DND-41 (cell line): ENCODE measurements at regions not wholly inside any gene's neighbourhood (a gene's known extent, or its start where the extent isn't known, plus 50 kb on each side); places are given as distances from the start of the nearest gene placed in this dataset.

ENCODE experiments used
- ATAC-seq: fragments of 200-7000 bp; cut with Tn5 transposase; 3 replicates; pipeline ENCODE4 v1.9.1; 2021; ENCODE audit warnings: low read depth; ENCODE audit not compliant: insufficient read depth
- DNase-seq: peaks from one replicate; pipeline ENCODE4 v3.0.0-alpha.2; 2020
- H2AFZ ChIP-seq: 2 replicates; pipeline ENCODE4 v1.6.0; 2012; ENCODE audit warnings: low read depth, low read length
- H3K27ac ChIP-seq: 2 replicates; pipeline ENCODE4 v1.5.1; 2012; ENCODE audit warnings: low read length, inconsistent platforms
- H3K27me3 ChIP-seq: fragments of 200-600 bp; sonication (generic); 2 replicates; pipeline ENCODE4 v1.6.0; 2012; ENCODE audit warnings: low read length, mild to moderate bottlenecking, inconsistent platforms; ENCODE audit not compliant: insufficient read depth, poor library complexity
- H3K36me3 ChIP-seq: 2 replicates; pipeline ENCODE4 v1.5.1; 2012; ENCODE audit warnings: low read length, inconsistent platforms; ENCODE audit not compliant: insufficient read depth
- H3K4me1 ChIP-seq: 2 replicates; pipeline ENCODE4 v1.5.1; 2012; ENCODE audit warnings: mild to moderate bottlenecking, low read length; ENCODE audit not compliant: insufficient read depth
- H3K4me2 ChIP-seq: 2 replicates; pipeline ENCODE4 v1.6.0; 2012; ENCODE audit warnings: mild to moderate bottlenecking, moderate library complexity, low read length, inconsistent platforms; ENCODE audit not compliant: insufficient read depth
- H3K4me3 ChIP-seq, 2 experiments: fragments of 200-600 bp in 1 of 2; shearing (Covaris generic) in 1 of 2; 2 replicates each; pipeline ENCODE4 v1.5.1; 2012 to 2016; ENCODE audit warnings: inconsistent platforms in 2 of 2, low read length in 2 of 2, mild to moderate bottlenecking in 2 of 2, low read depth in 1 of 2, moderate library complexity in 1 of 2
- H3K79me2 ChIP-seq: 2 replicates; pipeline ENCODE4 v1.6.0; 2012; ENCODE audit warnings: low read length, inconsistent platforms; ENCODE audit not compliant: insufficient read depth
- H3K9ac ChIP-seq: 2 replicates; pipeline ENCODE4 v1.6.0; 2012; ENCODE audit warnings: low read depth, mild to moderate bottlenecking, inconsistent platforms, low read length, moderate library complexity
- H3K9me3 ChIP-seq: 2 replicates; pipeline ENCODE4 v1.5.1; 2012; ENCODE audit warnings: low read length, moderate library complexity, mild to moderate bottlenecking, inconsistent platforms; ENCODE audit not compliant: insufficient read depth, severe bottlenecking
- H4K20me1 ChIP-seq: 2 replicates; pipeline ENCODE4 v1.6.0; 2012; ENCODE audit warnings: low read length; ENCODE audit not compliant: insufficient read depth
- CTCF ChIP-seq: IDR thresholded peaks from 2 replicates; pipeline ENCODE4 v1.5.1; 2012; ENCODE audit warnings: borderline replicate concordance, low read length, moderate library complexity, mild to moderate bottlenecking; ENCODE audit not compliant: poor library complexity, severe bottlenecking; ENCODE audit errors: extremely low read depth
- EZH2 ChIP-seq: IDR thresholded peaks from 3 replicates; pipeline ENCODE4 v1.6.1; 2012; ENCODE audit warnings: borderline replicate concordance, low read depth, mild to moderate bottlenecking, moderate library complexity, low read length, inconsistent platforms; ENCODE audit not compliant: severe bottlenecking

GRCh38 chr3:66567077-66567476, 66.3 kb upstream of the LRIG1 start:
- no peak overlapping the region for H3K27ac ChIP-seq
- ATAC-seq = no peak

GRCh38 chr3:66572090-66572675, 71.4 kb upstream of the LRIG1 start:
- Histone ChIP-seq H3K9ac (no peak overlapping the region), H4K20me1 (no peaks in the 10 kb centered on the region), H3K36me3 (no peaks in the 10 kb centered on the region), H3K27me3 (no peaks in the 10 kb centered on the region), H3K9me3 (no peaks in the 10 kb centered on the region), H2AFZ (no peak overlapping the region), H3K27ac (no peak overlapping the region), H3K4me3 (no peak overlapping the region), H3K4me2 (no peak overlapping the region), H3K4me1 (no peaks in the 10 kb centered on the region), H3K79me2 (no peaks in the 10 kb centered on the region)
- no peak for DNase-seq
- ATAC-seq = no peak
- TF ChIP-seq CTCF (no peak), EZH2 (no peak)

More at GRCh38 chr3:66567077-66567476, 66.3 kb upstream of the LRIG1 start:
- H3K36me3 ChIP-seq = no peaks in the 10 kb centered on the region
- no peaks in the 10 kb centered on the region for H3K27me3 ChIP-seq
- no peak for DNase-seq
- no peaks in the 10 kb centered on the region for H3K79me2 ChIP-seq
- H3K9me3 ChIP-seq = no peaks in the 10 kb centered on the region
- no peak overlapping the region for H3K4me2 ChIP-seq
- H3K4me3 ChIP-seq = no peak overlapping the region
- no peaks in the 10 kb centered on the region for H3K4me1 ChIP-seq
- H2AFZ ChIP-seq = no peak overlapping the region
- TF ChIP-seq EZH2 (no peak), CTCF (no peak)
- no peaks in the 10 kb centered on the region for H4K20me1 ChIP-seq
- H3K9ac ChIP-seq = no peak overlapping the region

- H3K36me3 ChIP-seq = no peaks in the 10 kb centered on the region
- H3K4me2 ChIP-seq = no peak overlapping the region
- no peaks in the 10 kb centered on the region for H3K27me3 ChIP-seq
- DNase-seq (peak; percentile 12), ATAC-seq (0 out of 3 replicates have a peak, but pooled peaks have one; percentile 53)
- H3K4me3 ChIP-seq = no peak overlapping the region
- no peaks in the 10 kb centered on the region for H3K9me3 ChIP-seq
- TF ChIP-seq CTCF = peak; percentile 52
- no peak for TF ChIP-seq EZH2
- no peak overlapping the region for H3K9ac ChIP-seq
- no peaks in the 10 kb centered on the region for H3K4me1 ChIP-seq
- H2AFZ ChIP-seq = no peak overlapping the region
- H3K79me2 ChIP-seq = no peaks in the 10 kb centered on the region
- no peaks in the 10 kb centered on the region for H4K20me1 ChIP-seq
- no peak overlapping the region for H3K27ac ChIP-seq
These were observed 72.3 kb upstream of the LRIG1 start for GRCh38 chr3:66572938-66573710.
